ENCODE measurements at regions not wholly inside any gene's neighbourhood (a gene's known extent, or its start where the extent isn't known, plus 50 kb on each side); places are given as distances from the start of the nearest gene placed in this dataset.

GRCh38 chrX:4825550-4825949 lies 1112.1 kb upstream of the PRKX start:
- no peak for TF ChIP-seq MYC (IDR thresholded peaks at IDR 0.05; ENCODE audit: low read depth, low read length)
- TF ChIP-seq CTCF (IDR thresholded peaks at IDR 0.05; ENCODE audit: extremely low read depth in 1 of 2, insufficient read depth in 1 of 2, low read depth in 1 of 2, low read length in 2 of 2): no peak
- no peak for TF ChIP-seq GATA2 (IDR thresholded peaks at IDR 0.05; ENCODE audit: insufficient read depth, insufficient read length, low read depth, low read length)
- TF ChIP-seq MAX (IDR thresholded peaks at IDR 0.05; ENCODE audit: insufficient read depth, insufficient read length): no peak
- TF ChIP-seq POLR2AphosphoS5 (IDR thresholded peaks at IDR 0.05; ENCODE audit: insufficient read depth, low read depth, low read length): no peak
- TF ChIP-seq EZH2 (IDR thresholded peaks at IDR 0.05; ENCODE audit: borderline replicate concordance, low read depth, low read length, severe bottlenecking): no peak
- TF ChIP-seq JUN (IDR thresholded peaks at IDR 0.05; ENCODE audit: borderline replicate concordance, insufficient read depth, insufficient read length, low read depth): no peak
- TF ChIP-seq FOS (IDR thresholded peaks at IDR 0.05; ENCODE audit: borderline replicate concordance, insufficient read depth, low read length): no peak
- TF ChIP-seq POLR2A (IDR thresholded peaks at IDR 0.05; ENCODE audit: low read depth, low read length): no peak
- FAIRE-seq: no peak
- Histone ChIP-seq H4K20me1 (replicated peaks; ENCODE audit: control insufficient read depth, extremely low read depth, insufficient read depth, low read length) (no peaks in the 10 kb centered on the region), H3K27me3 (ENCODE audit: control insufficient read depth in 2 of 2, insufficient read depth in 2 of 2, low read length in 2 of 2) (no peaks in the 10 kb centered on the region), H3K9me1 (replicated peaks; ENCODE audit: control insufficient read depth, extremely low read depth, insufficient read depth, low read length) (no peaks in the 10 kb centered on the region), H2AFZ (ENCODE audit: low read depth, low read length) (no peak overlapping the region), H3K4me3 (replicated peaks in 1 of 3; ENCODE audit: insufficient read depth in 1 of 3, low read depth in 1 of 3, low read length in 3 of 3) (no peak overlapping the region), H3K4me2 (ENCODE audit: insufficient read depth, low read length) (no peak overlapping the region), H3K36me3 (ENCODE audit: control insufficient read depth in 2 of 2, extremely low read depth in 1 of 2, insufficient read depth in 2 of 2, low read length in 2 of 2) (no peaks in the 10 kb centered on the region), H3K79me2 (ENCODE audit: control insufficient read depth, insufficient read depth, low read length) (no peaks in the 10 kb centered on the region), H3K9ac (replicated peaks; ENCODE audit: extremely low read depth, insufficient read depth, low read length) (no peak overlapping the region), H3K27ac (ENCODE audit: insufficient read depth, low read depth, low read length) (no peak overlapping the region), H3K4me1 (ENCODE audit: control insufficient read depth, extremely low read depth, insufficient read depth, low read length) (no peaks in the 10 kb centered on the region), H3K9me3 (replicated peaks; ENCODE audit: control insufficient read depth, insufficient read depth, low read length) (no peaks in the 10 kb centered on the region)
- POLR2A ChIA-PET: no interaction called here
- no TSS peak for BruUV-seq (replicated peaks)
- dilution Hi-C loops (cut with MboI; ENCODE audit: extremely low pct_ligation_motif_present, low sequenced_read_pairs): no loop called here
- intact Hi-C loops (cut with micrococcal nuclease): no loop called here
- no peak for DNase-seq (ENCODE audit: low read depth, low spot score)
- CTCF ChIA-PET: no interaction called here
